ENCODE measurements at regions not wholly inside any gene's neighbourhood (a gene's known extent, or its start where the extent isn't known, plus 50 kb on each side); places are given as distances from the start of the nearest gene placed in this dataset.
A peak's percentile ranks its signal among the peaks of the same experiment; 100 is the strongest.
"Not testable (repeated sequence)": the region's sequence is repeated elsewhere in the genome, so short reads cannot be mapped to it uniquely, and the experiment has no call there.

DNA sequence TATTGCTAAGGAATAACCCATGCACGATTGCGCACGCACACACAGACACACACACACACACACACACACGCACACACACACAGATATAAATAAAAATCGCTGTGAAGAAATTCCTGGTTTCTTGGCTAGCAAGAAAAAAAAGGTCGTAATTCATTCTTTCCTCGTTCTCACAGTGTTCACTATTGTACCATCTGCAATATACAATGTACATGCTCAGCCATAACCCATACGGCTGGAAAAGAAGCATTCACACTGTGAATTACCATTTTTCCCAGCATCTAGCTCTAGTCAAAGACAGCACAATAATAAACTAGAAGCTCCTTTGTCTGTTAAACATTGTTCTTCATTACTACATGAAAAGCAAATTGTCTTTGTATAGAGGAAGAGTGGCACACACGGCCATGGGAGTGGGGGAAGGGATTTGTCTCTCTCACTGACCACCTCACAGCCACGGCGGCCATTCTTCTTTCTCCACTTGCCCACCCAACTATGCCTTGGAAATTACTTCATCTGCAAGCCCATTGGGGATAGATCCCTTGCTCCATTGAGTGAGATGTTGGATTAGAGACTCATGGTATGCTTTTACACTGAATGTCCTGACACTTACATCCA lies 115.3 kb upstream of the ID4 start:
- TF ChIP-seq, protein P1, sequence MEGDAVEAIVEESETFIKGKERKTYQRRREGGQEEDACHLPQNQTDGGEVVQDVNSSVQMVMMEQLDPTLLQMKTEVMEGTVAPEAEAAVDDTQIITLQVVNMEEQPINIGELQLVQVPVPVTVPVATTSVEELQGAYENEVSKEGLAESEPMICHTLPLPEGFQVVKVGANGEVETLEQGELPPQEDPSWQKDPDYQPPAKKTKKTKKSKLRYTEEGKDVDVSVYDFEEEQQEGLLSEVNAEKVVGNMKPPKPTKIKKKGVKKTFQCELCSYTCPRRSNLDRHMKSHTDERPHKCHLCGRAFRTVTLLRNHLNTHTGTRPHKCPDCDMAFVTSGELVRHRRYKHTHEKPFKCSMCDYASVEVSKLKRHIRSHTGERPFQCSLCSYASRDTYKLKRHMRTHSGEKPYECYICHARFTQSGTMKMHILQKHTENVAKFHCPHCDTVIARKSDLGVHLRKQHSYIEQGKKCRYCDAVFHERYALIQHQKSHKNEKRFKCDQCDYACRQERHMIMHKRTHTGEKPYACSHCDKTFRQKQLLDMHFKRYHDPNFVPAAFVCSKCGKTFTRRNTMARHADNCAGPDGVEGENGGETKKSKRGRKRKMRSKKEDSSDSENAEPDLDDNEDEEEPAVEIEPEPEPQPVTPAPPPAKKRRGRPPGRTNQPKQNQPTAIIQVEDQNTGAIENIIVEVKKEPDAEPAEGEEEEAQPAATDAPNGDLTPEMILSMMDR (IDR thresholded peaks at IDR 0.05; ENCODE audit: poor library complexity, severe bottlenecking): no peak
- Histone ChIP-seq H3K36me3 (ENCODE audit: low read depth) (no peaks in the 10 kb centered on the region), H3K4me3 (ENCODE audit: severe bottlenecking) (no peak overlapping the region), H3K27ac (ENCODE audit: poor library complexity, severe bottlenecking) (no peak overlapping the region), H3K27me3 (ENCODE audit: insufficient read depth, poor library complexity, severe bottlenecking) (no peaks in the 10 kb centered on the region), H3K4me1 (ENCODE audit: insufficient read depth, poor library complexity, severe bottlenecking) (no peaks in the 10 kb centered on the region), H3K9me3 (ENCODE audit: severe bottlenecking) (no peaks in the 10 kb centered on the region)
- DNase-seq (ENCODE audit: low spot score): no peak
- ATAC-seq (ENCODE audit: low read depth): no peak

DNA sequence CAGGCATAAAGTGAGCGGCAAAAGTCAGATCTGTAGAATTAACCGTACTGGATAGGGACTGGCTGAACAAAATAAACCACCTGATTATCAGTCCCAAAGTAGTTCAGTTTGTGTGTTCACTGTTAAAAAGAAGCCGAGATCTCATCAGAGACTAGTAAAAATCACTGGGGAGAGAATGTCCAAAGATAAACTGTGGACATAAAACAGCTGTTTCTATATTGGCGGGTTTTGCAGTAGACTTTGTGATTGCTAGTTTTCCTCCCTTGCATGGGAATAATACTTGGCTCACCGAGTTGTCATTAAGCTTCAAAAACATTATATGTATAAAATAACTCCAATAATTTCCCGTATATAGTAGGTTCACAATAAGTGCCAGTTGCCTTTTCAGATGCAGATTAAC lies 114.2 kb upstream of the ID4 start:
- Histone ChIP-seq H3K27me3 (ENCODE audit: insufficient read depth, poor library complexity, severe bottlenecking) (no peaks in the 10 kb centered on the region), H3K27ac (ENCODE audit: poor library complexity, severe bottlenecking) (no peak overlapping the region), H3K4me3 (ENCODE audit: severe bottlenecking) (no peak overlapping the region), H3K9me3 (ENCODE audit: severe bottlenecking) (no peaks in the 10 kb centered on the region), H3K4me1 (ENCODE audit: insufficient read depth, poor library complexity, severe bottlenecking) (no peaks in the 10 kb centered on the region), H3K36me3 (ENCODE audit: low read depth) (no peaks in the 10 kb centered on the region)
- TF ChIP-seq, protein P1 (IDR thresholded peaks at IDR 0.05; ENCODE audit: poor library complexity, severe bottlenecking): no peak
- ATAC-seq (ENCODE audit: low read depth): no peak
- no peak for DNase-seq (ENCODE audit: low spot score)

DNA sequence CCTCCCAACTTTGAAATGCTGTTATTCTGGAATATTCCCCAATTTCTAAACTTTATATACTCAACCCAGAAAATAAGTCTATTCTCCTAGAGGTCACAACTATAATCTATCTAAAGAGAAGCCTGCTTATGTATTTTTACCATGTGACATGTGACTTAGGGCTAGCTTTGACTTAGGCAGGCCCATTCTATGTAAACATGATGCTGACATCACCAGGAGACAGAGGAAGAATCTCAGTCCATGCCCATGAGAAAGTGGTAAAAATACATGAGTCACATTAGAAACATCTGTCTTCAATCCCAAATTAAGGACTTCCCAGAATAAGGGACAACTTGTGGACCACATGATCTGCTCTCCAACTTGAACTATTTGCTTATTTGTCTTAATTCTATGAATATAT lies 113.6 kb upstream of the ID4 start:
- H3K9me3 ChIP-seq (ENCODE audit: severe bottlenecking): no peaks in the 10 kb centered on the region
- DNase-seq (ENCODE audit: low spot score) (no peak), ATAC-seq (ENCODE audit: low read depth) (peak; percentile 23; the same call in 1 of the 3 replicates)
- H3K36me3 ChIP-seq (ENCODE audit: low read depth): no peaks in the 10 kb centered on the region
- H3K27me3 ChIP-seq (ENCODE audit: insufficient read depth, poor library complexity, severe bottlenecking): no peaks in the 10 kb centered on the region
- H3K4me1 ChIP-seq (ENCODE audit: insufficient read depth, poor library complexity, severe bottlenecking): no peaks in the 10 kb centered on the region
- no peak overlapping the region for H3K27ac ChIP-seq (ENCODE audit: poor library complexity, severe bottlenecking)
- TF ChIP-seq, protein P1 (IDR thresholded peaks at IDR 0.05; ENCODE audit: poor library complexity, severe bottlenecking): no peak
- no peak overlapping the region for H3K4me3 ChIP-seq (ENCODE audit: severe bottlenecking)

DNA sequence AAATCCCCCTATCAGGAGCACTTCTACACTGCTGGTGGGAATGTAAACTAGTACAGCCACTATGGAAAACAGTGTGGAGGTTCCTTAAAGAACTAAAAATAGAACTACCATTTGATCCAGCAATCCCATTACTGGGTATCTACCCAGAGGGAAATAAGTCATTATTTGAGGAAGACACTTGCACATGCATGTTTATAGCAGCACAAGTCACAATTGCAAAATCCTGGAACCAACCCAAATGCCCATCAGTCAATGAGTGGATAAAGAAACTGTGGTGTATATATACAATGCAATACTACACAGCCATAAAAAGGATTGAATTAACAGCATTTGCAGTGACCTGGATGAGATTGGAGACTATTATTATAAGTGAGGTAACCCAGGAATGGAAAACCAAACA lies 111.7 kb upstream of the ID4 start:
- H3K4me1 ChIP-seq (ENCODE audit: insufficient read depth, poor library complexity, severe bottlenecking); H3K9me3 ChIP-seq (ENCODE audit: severe bottlenecking); DNase-seq (ENCODE audit: low spot score); ATAC-seq (ENCODE audit: low read depth); H3K27ac ChIP-seq (ENCODE audit: poor library complexity, severe bottlenecking); H3K4me3 ChIP-seq (ENCODE audit: severe bottlenecking); H3K27me3 ChIP-seq (ENCODE audit: insufficient read depth, poor library complexity, severe bottlenecking); H3K36me3 ChIP-seq (ENCODE audit: low read depth): not testable (repeated sequence)

DNA sequence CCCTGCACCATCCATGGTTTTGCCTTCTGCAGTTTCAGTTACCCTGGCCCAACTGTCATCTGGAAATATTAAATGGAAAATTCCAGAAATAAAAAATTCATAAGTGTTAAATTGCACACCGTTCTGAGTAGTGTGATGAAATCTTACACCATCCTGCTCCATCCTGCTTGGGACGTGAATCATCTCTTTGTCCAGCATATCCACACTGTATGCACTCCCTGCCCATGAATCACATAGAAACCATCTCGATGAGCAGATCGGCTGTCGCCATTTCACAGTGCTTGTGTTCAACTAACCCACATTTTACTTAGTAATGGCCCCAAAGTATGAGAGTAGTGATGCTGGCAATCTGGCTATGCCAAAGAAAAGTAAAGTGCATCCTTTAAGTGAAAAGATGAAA lies 105.9 kb upstream of the ID4 start:
- Histone ChIP-seq H3K27me3 (ENCODE audit: insufficient read depth, poor library complexity, severe bottlenecking) (no peaks in the 10 kb centered on the region), H3K9me3 (ENCODE audit: severe bottlenecking) (no peaks in the 10 kb centered on the region), H3K36me3 (ENCODE audit: low read depth) (no peaks in the 10 kb centered on the region), H3K27ac (ENCODE audit: poor library complexity, severe bottlenecking) (no peak overlapping the region), H3K4me1 (ENCODE audit: insufficient read depth, poor library complexity, severe bottlenecking) (peaks cover 4% of the 10 kb centered on the region), H3K4me3 (ENCODE audit: severe bottlenecking) (no peak overlapping the region)
- DNase-seq (ENCODE audit: low spot score) (peak; percentile 64), ATAC-seq (ENCODE audit: low read depth) (peak; percentile 100)
- TF ChIP-seq, protein P1 (IDR thresholded peaks at IDR 0.05; ENCODE audit: poor library complexity, severe bottlenecking): no peak

All from RWPE2 (cell line).